Heart left ventricle (tissue), 13 donors: ENCODE measurements at regions not wholly inside any gene's neighbourhood (a gene's known extent, or its start where the extent isn't known, plus 50 kb on each side); places are given as distances from the start of the nearest gene placed in this dataset.

Experiments
- POLR2A ChIP-seq, 2 donors: fragments of 450-650 bp; IDR thresholded peaks; one replicate each; pipeline ENCODE4 v1.6.1; 2017; ENCODE audit warnings: antibody characterized with exemption in 2 of 2, mild to moderate bottlenecking in 2 of 2, moderate library complexity in 2 of 2
- TF ChIP-seq, protein P1 (sequence below), 12 donors: fragments of 200-600 bp; sonication (generic) in 4 of 12; IDR thresholded peaks; one replicate each; pipeline versions ENCODE4 v1.5.0 to v1.8.0; 2018 to 2022; ENCODE audit warnings: antibody characterized with exemption in 12 of 12, mild to moderate bottlenecking in 5 of 12
- donor health status: ischemic (EF 13 %, LVEDD 7.1; RV severe dilation, severe dysfunction).
- donor health status: DM: no; HTN: yes; CAD: no.
- donor health status: DM: no; HTN: no; CAD: no.
- donor health status: ischemic (EF 25% LVEDD 6.9; RV normal size, moderate dysfunction).
- donor health status: ischemic (EF 25% LVEDD 5.7; RV mildly dilated, moderate dysfunction).
- donor health status: ischemic (EF 35%, LVEDD 5.7; RV mildly dilated, moderate dysfunction).
- donor health status: nonischemic (EF 11% LVEDD 7.7; RV severe dilation, severe dysfunction).
- donor health status: DM: yes; HTN: yes; CAD: no.
- donor health status: PGD.
- donor health status: ischemic (EF 29% LVEDD 5.4; RV normal size, mild dysfunction).
- donor health status: nonischemic (EF 23%, LVEDD 6.1; RV moderate dilation, normal function).

DNA sequence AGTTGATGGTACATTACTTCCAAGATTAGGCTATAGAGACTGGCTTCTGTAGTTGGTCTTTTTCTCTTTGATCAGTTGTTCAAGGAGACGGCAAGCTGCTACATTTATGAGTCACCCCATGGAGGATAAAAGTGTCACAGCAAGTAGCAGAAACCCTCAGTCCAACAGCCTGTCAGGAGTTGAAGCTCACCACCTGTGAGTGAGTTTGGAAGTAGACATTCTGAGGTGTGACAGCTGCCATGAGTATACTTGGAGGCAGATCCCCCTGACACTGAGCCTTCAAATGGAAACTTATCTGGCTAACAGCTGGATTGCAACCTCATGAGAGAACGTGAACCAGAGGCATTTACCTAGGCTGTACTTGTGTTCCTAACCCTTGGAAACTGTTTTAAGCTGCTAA is 68.0 kb downstream of the CCNG2 start:
- TF ChIP-seq, protein P1, sequence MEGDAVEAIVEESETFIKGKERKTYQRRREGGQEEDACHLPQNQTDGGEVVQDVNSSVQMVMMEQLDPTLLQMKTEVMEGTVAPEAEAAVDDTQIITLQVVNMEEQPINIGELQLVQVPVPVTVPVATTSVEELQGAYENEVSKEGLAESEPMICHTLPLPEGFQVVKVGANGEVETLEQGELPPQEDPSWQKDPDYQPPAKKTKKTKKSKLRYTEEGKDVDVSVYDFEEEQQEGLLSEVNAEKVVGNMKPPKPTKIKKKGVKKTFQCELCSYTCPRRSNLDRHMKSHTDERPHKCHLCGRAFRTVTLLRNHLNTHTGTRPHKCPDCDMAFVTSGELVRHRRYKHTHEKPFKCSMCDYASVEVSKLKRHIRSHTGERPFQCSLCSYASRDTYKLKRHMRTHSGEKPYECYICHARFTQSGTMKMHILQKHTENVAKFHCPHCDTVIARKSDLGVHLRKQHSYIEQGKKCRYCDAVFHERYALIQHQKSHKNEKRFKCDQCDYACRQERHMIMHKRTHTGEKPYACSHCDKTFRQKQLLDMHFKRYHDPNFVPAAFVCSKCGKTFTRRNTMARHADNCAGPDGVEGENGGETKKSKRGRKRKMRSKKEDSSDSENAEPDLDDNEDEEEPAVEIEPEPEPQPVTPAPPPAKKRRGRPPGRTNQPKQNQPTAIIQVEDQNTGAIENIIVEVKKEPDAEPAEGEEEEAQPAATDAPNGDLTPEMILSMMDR (IDR thresholded peaks at IDR 0.05): no peak
- TF ChIP-seq POLR2A (IDR thresholded peaks at IDR 0.05): no peak
